KMS-11 (cell line): ENCODE measurements at regions not wholly inside any gene's neighbourhood (a gene's known extent, or its start where the extent isn't known, plus 50 kb on each side); places are given as distances from the start of the nearest gene placed in this dataset.

Source experiments
- H2AFZ ChIP-seq: fragments of 200-600 bp; sonication (generic); 2 replicates; pipeline ENCODE4 v1.6.1; 2016; ENCODE audit warnings: antibody characterized with exemption, mixed run types, low read depth
- H3K27ac ChIP-seq: fragments of 200-600 bp; sonication (generic); 2 replicates; pipeline ENCODE4 v1.6.1; 2016; ENCODE audit warnings: mild to moderate bottlenecking, mixed run types
- H3K27me3 ChIP-seq: fragments of 200-600 bp; sonication (generic); 2 replicates; pipeline ENCODE4 v1.6.1; 2017; ENCODE audit warnings: mild to moderate bottlenecking, low read depth, mixed run types, moderate library complexity; ENCODE audit not compliant: insufficient read depth
- H3K36me3 ChIP-seq: fragments of 200-600 bp; sonication (generic); 2 replicates; pipeline ENCODE4 v1.6.1; 2017; ENCODE audit warnings: mild to moderate bottlenecking, mixed run types; ENCODE audit not compliant: insufficient read depth
- H3K4me1 ChIP-seq: fragments of 200-600 bp; sonication (generic); 2 replicates; pipeline ENCODE4 v1.6.1; 2016; ENCODE audit warnings: mild to moderate bottlenecking, low read depth, mixed run types; ENCODE audit not compliant: poor library complexity, severe bottlenecking
- H3K4me2 ChIP-seq: fragments of 200-600 bp; sonication (generic); 2 replicates; pipeline ENCODE4 v1.7.0; 2016; ENCODE audit warnings: mild to moderate bottlenecking, mixed run types
- H3K4me3 ChIP-seq: fragments of 200-600 bp; sonication (generic); IDR thresholded peaks from 2 replicates; pipeline ENCODE4 v1.6.1; 2017; ENCODE audit warnings: low read depth, low read length, mixed read lengths; ENCODE audit not compliant: insufficient read depth
- H3K79me2 ChIP-seq: fragments of 200-600 bp; sonication (generic); 2 replicates; pipeline ENCODE4 v1.6.1; 2016; ENCODE audit warnings: low read depth, mixed run types; ENCODE audit not compliant: insufficient read depth
- H3K9ac ChIP-seq: fragments of 200-600 bp; sonication (generic); 2 replicates; pipeline ENCODE4 v1.6.1; 2016; ENCODE audit warnings: mild to moderate bottlenecking, mixed run types
- H4K20me1 ChIP-seq: fragments of 200-600 bp; sonication (generic); 2 replicates; pipeline ENCODE4 v1.6.1; 2016; ENCODE audit warnings: mild to moderate bottlenecking, mixed run types; ENCODE audit not compliant: insufficient read depth
- TF ChIP-seq, protein P1 (sequence below): fragments of 200-600 bp; sonication (generic); conservative IDR thresholded peaks from 2 replicates; pipeline ENCODE4 v1.6.1; 2017; ENCODE audit warnings: low read depth, mild to moderate bottlenecking, antibody characterized with exemption, low read length, moderate library complexity, mixed read lengths

DNA sequence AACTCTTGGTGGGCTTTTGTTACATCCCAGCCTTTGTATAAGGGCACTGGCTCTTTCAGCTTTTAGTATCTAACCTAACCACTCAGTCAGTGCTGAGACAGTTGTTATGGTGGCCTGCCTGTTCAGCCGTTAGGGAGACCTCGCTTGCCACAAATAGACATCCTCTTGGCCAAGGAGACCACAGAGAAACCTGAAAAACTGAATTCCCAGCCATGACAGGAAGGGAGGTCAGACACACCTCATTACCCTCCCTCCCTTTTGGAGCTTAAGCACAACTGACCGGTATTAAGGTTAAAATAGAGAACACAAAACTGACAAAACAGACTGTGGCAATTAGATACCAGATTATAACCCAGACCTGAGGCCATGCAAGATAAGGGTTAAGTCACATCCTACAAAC lies 1639.3 kb downstream of the RPA4 start:
- H3K4me2 ChIP-seq, result no peak overlapping the region
- H3K4me3 ChIP-seq, result no peak overlapping the region
- H4K20me1 ChIP-seq, result no peaks in the 10 kb centered on the region
- TF ChIP-seq, protein P1, sequence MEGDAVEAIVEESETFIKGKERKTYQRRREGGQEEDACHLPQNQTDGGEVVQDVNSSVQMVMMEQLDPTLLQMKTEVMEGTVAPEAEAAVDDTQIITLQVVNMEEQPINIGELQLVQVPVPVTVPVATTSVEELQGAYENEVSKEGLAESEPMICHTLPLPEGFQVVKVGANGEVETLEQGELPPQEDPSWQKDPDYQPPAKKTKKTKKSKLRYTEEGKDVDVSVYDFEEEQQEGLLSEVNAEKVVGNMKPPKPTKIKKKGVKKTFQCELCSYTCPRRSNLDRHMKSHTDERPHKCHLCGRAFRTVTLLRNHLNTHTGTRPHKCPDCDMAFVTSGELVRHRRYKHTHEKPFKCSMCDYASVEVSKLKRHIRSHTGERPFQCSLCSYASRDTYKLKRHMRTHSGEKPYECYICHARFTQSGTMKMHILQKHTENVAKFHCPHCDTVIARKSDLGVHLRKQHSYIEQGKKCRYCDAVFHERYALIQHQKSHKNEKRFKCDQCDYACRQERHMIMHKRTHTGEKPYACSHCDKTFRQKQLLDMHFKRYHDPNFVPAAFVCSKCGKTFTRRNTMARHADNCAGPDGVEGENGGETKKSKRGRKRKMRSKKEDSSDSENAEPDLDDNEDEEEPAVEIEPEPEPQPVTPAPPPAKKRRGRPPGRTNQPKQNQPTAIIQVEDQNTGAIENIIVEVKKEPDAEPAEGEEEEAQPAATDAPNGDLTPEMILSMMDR, result no peak
- H2AFZ ChIP-seq, result no peak overlapping the region
- no peaks in the 10 kb centered on the region for H3K4me1 ChIP-seq
- no peak overlapping the region for H3K9ac ChIP-seq
- no peaks in the 10 kb centered on the region for H3K79me2 ChIP-seq
- no peaks in the 10 kb centered on the region for H3K36me3 ChIP-seq
- no peak overlapping the region for H3K27ac ChIP-seq
- H3K27me3 ChIP-seq, result no peaks in the 10 kb centered on the region

DNA sequence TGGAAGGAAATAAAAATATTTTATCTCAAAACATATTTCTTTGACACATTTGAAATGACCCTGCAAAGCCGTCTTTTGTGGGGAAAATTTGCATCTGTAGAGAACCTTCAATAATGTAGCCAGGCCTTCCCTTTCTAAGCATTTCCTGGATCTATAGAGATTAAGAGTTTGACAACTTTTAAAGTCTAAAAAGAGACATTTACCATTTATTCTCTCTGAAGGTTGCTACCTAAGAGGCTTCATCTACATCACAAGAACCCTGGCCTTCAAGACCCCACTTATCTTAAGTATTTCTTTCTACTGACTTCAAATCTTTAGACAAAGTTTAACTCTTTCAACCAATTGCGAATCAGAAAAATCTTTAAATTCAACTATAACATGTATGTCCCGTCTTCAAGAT lies 1639.8 kb downstream of the RPA4 start:
- Histone ChIP-seq H3K79me2 (no peaks in the 10 kb centered on the region), H2AFZ (no peak overlapping the region), H3K9ac (no peak overlapping the region), H4K20me1 (no peaks in the 10 kb centered on the region), H3K27me3 (no peaks in the 10 kb centered on the region), H3K36me3 (no peaks in the 10 kb centered on the region), H3K4me2 (no peak overlapping the region), H3K4me1 (no peaks in the 10 kb centered on the region), H3K4me3 (no peak overlapping the region), H3K27ac (no peak overlapping the region)
- TF ChIP-seq, protein P1, result no peak

DNA sequence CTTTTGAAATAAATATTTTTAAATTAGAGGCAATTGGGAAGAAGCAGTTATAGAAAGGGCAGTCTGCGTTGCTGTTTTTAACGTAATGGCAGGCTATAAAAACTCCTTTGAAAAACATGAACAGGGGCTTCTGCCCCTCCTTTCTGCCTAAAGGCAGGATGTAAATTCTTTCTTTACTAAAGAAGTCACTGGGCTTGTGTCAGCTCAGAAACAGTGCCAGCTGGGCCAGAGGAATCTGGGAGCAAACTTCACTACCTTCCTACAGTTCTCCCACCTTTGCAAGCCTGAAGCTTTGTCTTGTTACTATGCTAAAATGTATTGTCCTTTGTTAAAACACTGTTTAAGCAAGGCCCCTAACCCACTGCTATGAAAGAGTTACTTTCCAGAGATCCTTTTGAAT lies 1664.8 kb downstream of the RPA4 start:
- TF ChIP-seq, protein P1, result no peak
- no peak overlapping the region for H2AFZ ChIP-seq
- no peaks in the 10 kb centered on the region for H4K20me1 ChIP-seq
- no peaks in the 10 kb centered on the region for H3K27me3 ChIP-seq
- H3K79me2 ChIP-seq, result no peaks in the 10 kb centered on the region
- H3K4me3 ChIP-seq, result no peak overlapping the region
- H3K4me2 ChIP-seq, result no peak overlapping the region
- H3K36me3 ChIP-seq, result no peaks in the 10 kb centered on the region
- no peaks in the 10 kb centered on the region for H3K4me1 ChIP-seq
- no peak overlapping the region for H3K27ac ChIP-seq
- H3K9ac ChIP-seq, result no peak overlapping the region

DNA sequence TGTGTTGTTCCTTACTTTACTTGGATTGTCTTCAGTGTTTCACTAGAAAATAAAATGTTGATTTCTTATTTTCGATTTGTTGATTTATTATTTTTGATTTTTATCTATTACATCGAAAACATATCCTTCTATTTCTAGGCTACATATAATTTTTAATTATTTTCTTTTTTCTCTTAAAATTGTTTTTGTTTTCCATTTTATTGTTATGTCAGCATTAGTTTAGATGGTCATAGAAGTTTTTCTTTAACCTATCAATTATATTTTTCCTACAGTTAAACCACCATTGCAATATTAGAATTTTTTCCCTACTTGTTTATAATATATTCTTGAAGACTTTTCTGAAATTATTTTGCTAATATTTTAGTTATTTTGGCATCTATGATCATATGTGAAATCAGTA lies 1685.1 kb downstream of the RPA4 start:
- H3K9ac ChIP-seq, result no peak overlapping the region
- no peak overlapping the region for H3K4me2 ChIP-seq
- TF ChIP-seq, protein P1, result no peak
- H4K20me1 ChIP-seq, result no peaks in the 10 kb centered on the region
- no peaks in the 10 kb centered on the region for H3K79me2 ChIP-seq
- no peak overlapping the region for H2AFZ ChIP-seq
- no peak overlapping the region for H3K4me3 ChIP-seq
- H3K4me1 ChIP-seq, result no peaks in the 10 kb centered on the region
- H3K27ac ChIP-seq, result no peak overlapping the region
- no peaks in the 10 kb centered on the region for H3K36me3 ChIP-seq
- H3K27me3 ChIP-seq, result no peaks in the 10 kb centered on the region

DNA sequence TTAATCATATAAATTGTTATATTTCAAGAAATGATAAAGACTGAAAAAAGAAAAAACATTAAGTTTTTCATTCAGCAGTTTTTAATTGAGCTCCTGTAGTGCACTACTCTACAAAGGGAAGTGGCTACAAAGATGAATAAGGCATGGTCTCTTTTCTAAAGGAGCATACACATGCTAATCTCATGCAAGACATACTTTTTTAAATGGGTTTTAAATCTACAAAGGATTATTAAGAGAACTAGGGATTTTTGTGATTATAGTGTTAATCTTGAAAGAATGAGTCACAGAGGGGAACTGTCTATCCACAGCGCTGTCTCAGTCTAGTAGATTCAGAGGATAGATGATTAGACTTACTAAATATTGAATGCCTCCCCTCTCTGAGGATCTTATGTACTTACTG lies 1722.2 kb downstream of the RPA4 start:
- Histone ChIP-seq H3K4me1 (no peaks in the 10 kb centered on the region), H3K27ac (no peak overlapping the region), H3K9ac (no peak overlapping the region), H3K4me2 (no peak overlapping the region), H3K27me3 (no peaks in the 10 kb centered on the region), H2AFZ (no peak overlapping the region), H3K36me3 (no peaks in the 10 kb centered on the region), H3K4me3 (no peak overlapping the region), H3K79me2 (no peaks in the 10 kb centered on the region), H4K20me1 (no peaks in the 10 kb centered on the region)
- TF ChIP-seq, protein P1, result no peak
